B cell (primary cell): ENCODE measurements at regions not wholly inside any gene's neighbourhood (a gene's known extent, or its start where the extent isn't known, plus 50 kb on each side); places are given as distances from the start of the nearest gene placed in this dataset.

Experiments
- ATAC-seq: fragments of 200-7000 bp; cut with Tn5 transposase; one replicate; pipeline ENCODE4 v1.10.0; 2021; ENCODE audit warnings: low read depth, mild to moderate bottlenecking, moderate number of reproducible peaks, moderate library complexity
- CTCF ChIA-PET: fragments of 350-600 bp; sonication (Branson Sonifier 250); formaldehyde crosslinking; loops from one replicate; lab custom pipeline; 2021; ENCODE audit warnings: antibody characterized with exemption, inconsistent platforms; lab: Charles Lee
- POLR2A ChIA-PET: fragments of 350-600 bp; sonication (Branson Sonifier 250); formaldehyde crosslinking; loops from one replicate; lab custom pipeline; 2021; ENCODE audit warnings: antibody characterized with exemption; lab: Charles Lee
- DNase-seq: peaks from one replicate; pipeline ENCODE4 v3.0.0; 2013
- H2AFZ ChIP-seq: 2 replicates; pipeline ENCODE4 v1.6.1; 2012; ENCODE audit warnings: mild to moderate bottlenecking, low read depth, low read length; ENCODE audit not compliant: insufficient read depth, poor library complexity, severe bottlenecking
- H3K27ac ChIP-seq, 2 donors: 1 replicate in 1 of 2; 2 replicates in 1 of 2; pipeline ENCODE4 v1.5.1; 2012 to 2013; ENCODE audit warnings: low read length in 2 of 2, mild to moderate bottlenecking in 2 of 2, moderate library complexity in 1 of 2
- H3K27me3 ChIP-seq, 4 experiments: fragments of 200-600 bp in 1 of 4; sonication (generic) in 1 of 4; replicated peaks in 1 of 4; 1 replicate in 2 of 4; 2 replicates in 2 of 4; pipeline versions ENCODE4 v1.6.1 to v1.7.0; 2013 to 2016; ENCODE audit warnings: low read length in 3 of 4, mild to moderate bottlenecking in 2 of 4, mixed read lengths in 1 of 4, moderate library complexity in 1 of 4; ENCODE audit not compliant: insufficient read depth in 4 of 4, control insufficient read depth in 3 of 4; ENCODE audit errors: control extremely low read depth in 1 of 4
- H3K36me3 ChIP-seq, 2 experiments: replicated peaks in 1 of 2; 1 replicate in 1 of 2; 2 replicates in 1 of 2; pipeline versions ENCODE4 v1.6.1 to v1.7.1; 2013; ENCODE audit warnings: low read length in 1 of 2; ENCODE audit not compliant: insufficient read depth in 2 of 2, control insufficient read depth in 1 of 2; ENCODE audit errors: control extremely low read depth in 1 of 2, extremely low read depth in 1 of 2
- H3K4me1 ChIP-seq, 2 donors: fragments of 200-600 bp in 1 of 2; sonication (generic) in 1 of 2; 1 replicate in 1 of 2; 2 replicates in 1 of 2; pipeline versions ENCODE4 v1.5.1 to v1.6.1; 2013 to 2017; ENCODE audit warnings: low read length in 2 of 2; ENCODE audit not compliant: control insufficient read depth in 2 of 2, insufficient read depth in 2 of 2
- H3K4me2 ChIP-seq: replicated peaks from 2 replicates; pipeline ENCODE3; 2012; ENCODE audit warnings: mild to moderate bottlenecking, low read depth, low read length; ENCODE audit not compliant: poor library complexity, severe bottlenecking
- H3K4me3 ChIP-seq, 5 experiments: fragments of 200-600 bp in 1 of 5; sonication (generic) in 1 of 5; 1 replicate in 3 of 5; 2 replicates in 2 of 5; pipeline versions ENCODE4 v1.5.1 to v1.7.0; 2011 to 2016; ENCODE audit warnings: low read length in 4 of 5, mild to moderate bottlenecking in 4 of 5, low read depth in 2 of 5, control low read depth in 1 of 5, moderate library complexity in 1 of 5; ENCODE audit not compliant: insufficient read depth in 1 of 5; ENCODE audit errors: control extremely low read depth in 1 of 5, extremely low read depth in 1 of 5
- H3K79me2 ChIP-seq: fragments of 200-600 bp; sonication (generic); one replicate; pipeline ENCODE4 v1.6.0; 2016; ENCODE audit warnings: low read length; ENCODE audit not compliant: control insufficient read depth, insufficient read depth
- H3K9ac ChIP-seq: fragments of 200-600 bp; sonication (generic); 2 replicates; pipeline ENCODE4 v1.6.1; 2017; ENCODE audit warnings: mild to moderate bottlenecking, low read length, moderate library complexity
- H3K9me3 ChIP-seq, 3 donors: one replicate each; pipeline versions ENCODE4 v1.6.1 to v1.7.1; 2013; ENCODE audit warnings: low read length in 2 of 3; ENCODE audit not compliant: control insufficient read depth in 2 of 3, insufficient read depth in 1 of 3; ENCODE audit errors: control extremely low read depth in 1 of 3
- H4K20me1 ChIP-seq: 2 replicates; pipeline ENCODE4 v1.6.0; 2012; ENCODE audit warnings: mild to moderate bottlenecking, low read length; ENCODE audit not compliant: insufficient read depth, control insufficient read depth, poor library complexity, severe bottlenecking
- H3K27ac Mint-ChIP-seq: one replicate; pipeline ENCODE4 v1.8.0; 2021; ENCODE audit warnings: mixed read lengths
- H3K27me3 Mint-ChIP-seq: one replicate; pipeline ENCODE4 v1.8.0; 2021; ENCODE audit warnings: mixed read lengths
- H3K4me1 Mint-ChIP-seq: one replicate; pipeline ENCODE4 v1.8.0; 2021; ENCODE audit warnings: mixed read lengths
- H3K4me3 Mint-ChIP-seq: one replicate; pipeline ENCODE4 v1.8.0; 2021; ENCODE audit warnings: mixed read lengths
- H3K9me3 Mint-ChIP-seq: one replicate; pipeline ENCODE4 v1.8.0; 2022; ENCODE audit warnings: mixed read lengths; ENCODE audit not compliant: insufficient read depth
- EZH2 ChIP-seq: IDR thresholded peaks from 2 replicates; pipeline ENCODE4 v1.6.1; 2012; ENCODE audit warnings: borderline replicate concordance, low read depth, mild to moderate bottlenecking, moderate library complexity, low read length; ENCODE audit not compliant: insufficient read depth, poor library complexity, severe bottlenecking
- WGBS: methylation state at CpG from one replicate; pipeline ENCODE4 v1.1.5; 2013; ENCODE audit warnings: missing lambda C conversion rate; ENCODE audit not compliant: insufficient coverage; 5-methylcytosine and 5-hydroxymethylcytosine counted together
- intact Hi-C: fragments of 100-400 bp; cut with micrococcal nuclease; formaldehyde crosslinking; loops from one replicate; pipeline ENCODE4 v1.10.0; 2022
- TF ChIP-seq, protein P1 (sequence below): fragments of 200-600 bp; IDR thresholded peaks from one replicate; pipeline ENCODE4 v1.8.0; 2022; ENCODE audit warnings: antibody characterized with exemption, mild to moderate bottlenecking

DNA sequence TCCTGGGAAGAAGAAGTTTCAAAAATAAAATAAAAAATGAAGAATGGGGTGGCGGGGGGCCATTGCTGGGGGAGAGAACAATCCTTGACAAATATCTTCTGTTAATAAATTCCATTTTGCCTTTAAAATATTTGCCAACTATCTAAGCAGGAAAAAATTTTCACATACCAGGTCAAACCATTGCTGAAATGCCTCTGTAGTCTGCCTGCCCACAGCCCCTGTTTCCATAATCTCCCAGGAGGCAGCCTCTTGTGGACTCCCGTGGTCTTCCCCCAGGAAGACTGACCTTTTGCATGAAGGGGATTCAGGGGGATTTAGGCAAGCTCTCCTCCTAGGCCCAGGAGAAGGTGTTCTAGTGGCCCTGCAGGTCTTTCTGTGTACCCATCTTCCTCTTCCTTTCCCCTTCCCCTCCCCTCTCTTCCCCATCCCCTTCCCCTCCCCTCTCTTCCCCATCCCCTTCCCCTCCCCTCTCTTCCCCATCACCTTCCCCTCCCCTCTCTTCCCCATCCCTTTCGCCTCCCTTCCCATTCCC, 61.0 kb downstream of the RPL37A start:
- no peaks in the 10 kb centered on the region for H3K36me3 ChIP-seq
- no CpG with 5 or more reads among the region's 3 CpGs for WGBS
- H3K27me3 ChIP-seq: peaks cover 0 to 5% (median 2%) of the 10 kb centered on the region in 4 experiments
- ATAC-seq (no peak), DNase-seq (no peak)
- H3K9ac ChIP-seq: no peak overlapping the region
- no peaks in the 10 kb centered on the region for H4K20me1 ChIP-seq
- H3K4me3 ChIP-seq: no peak overlapping the region
- Mint-ChIP-seq H3K27me3 (peaks cover 49% of the 10 kb centered on the region), H3K4me3 (no peak overlapping the region), H3K9me3 (no peaks in the 10 kb centered on the region), H3K4me1 (no peaks in the 10 kb centered on the region), H3K27ac (no peak overlapping the region)
- POLR2A ChIA-PET: no interaction called here
- intact Hi-C loops: no loop called here
- CTCF ChIA-PET: no interaction called here
- no peak overlapping the region for H3K27ac ChIP-seq
- no peak overlapping the region for H2AFZ ChIP-seq
- no peaks in the 10 kb centered on the region for H3K9me3 ChIP-seq
- no peak overlapping the region for H3K4me2 ChIP-seq
- no peaks in the 10 kb centered on the region for H3K4me1 ChIP-seq
- H3K79me2 ChIP-seq: no peaks in the 10 kb centered on the region
- TF ChIP-seq, protein P1, sequence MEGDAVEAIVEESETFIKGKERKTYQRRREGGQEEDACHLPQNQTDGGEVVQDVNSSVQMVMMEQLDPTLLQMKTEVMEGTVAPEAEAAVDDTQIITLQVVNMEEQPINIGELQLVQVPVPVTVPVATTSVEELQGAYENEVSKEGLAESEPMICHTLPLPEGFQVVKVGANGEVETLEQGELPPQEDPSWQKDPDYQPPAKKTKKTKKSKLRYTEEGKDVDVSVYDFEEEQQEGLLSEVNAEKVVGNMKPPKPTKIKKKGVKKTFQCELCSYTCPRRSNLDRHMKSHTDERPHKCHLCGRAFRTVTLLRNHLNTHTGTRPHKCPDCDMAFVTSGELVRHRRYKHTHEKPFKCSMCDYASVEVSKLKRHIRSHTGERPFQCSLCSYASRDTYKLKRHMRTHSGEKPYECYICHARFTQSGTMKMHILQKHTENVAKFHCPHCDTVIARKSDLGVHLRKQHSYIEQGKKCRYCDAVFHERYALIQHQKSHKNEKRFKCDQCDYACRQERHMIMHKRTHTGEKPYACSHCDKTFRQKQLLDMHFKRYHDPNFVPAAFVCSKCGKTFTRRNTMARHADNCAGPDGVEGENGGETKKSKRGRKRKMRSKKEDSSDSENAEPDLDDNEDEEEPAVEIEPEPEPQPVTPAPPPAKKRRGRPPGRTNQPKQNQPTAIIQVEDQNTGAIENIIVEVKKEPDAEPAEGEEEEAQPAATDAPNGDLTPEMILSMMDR: no peak
- no peak for TF ChIP-seq EZH2

DNA sequence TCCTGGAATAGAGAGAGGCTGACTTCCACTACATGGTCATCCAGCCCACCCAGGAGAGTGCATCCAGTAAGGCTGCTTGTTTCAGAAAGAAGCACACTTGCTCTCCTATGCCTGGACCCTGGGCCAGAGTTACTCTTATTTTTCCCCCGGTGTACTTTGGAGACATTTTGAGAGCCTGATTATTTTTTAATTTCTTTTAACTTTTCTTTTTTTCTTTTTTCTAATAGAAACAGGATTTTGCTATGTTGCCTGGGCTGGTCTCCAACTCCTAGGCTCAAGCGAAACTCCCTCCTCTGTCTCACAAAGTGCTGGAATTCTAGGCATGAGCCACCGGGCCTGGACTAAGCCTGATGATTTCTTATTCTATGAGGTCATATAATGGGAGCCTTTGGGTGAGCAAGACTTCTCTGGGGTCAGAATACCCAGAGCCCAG, 62.2 kb downstream of the RPL37A start:
- TF ChIP-seq, protein P1: no peak
- no peak for TF ChIP-seq EZH2

More for the DNA sequence above, 62.2 kb downstream of the RPL37A start:
- intact Hi-C loops: no loop called here
- no CpG with 5 or more reads among the region's 3 CpGs for WGBS
- no peaks in the 10 kb centered on the region for H3K36me3 ChIP-seq
- H3K4me1 ChIP-seq: no peaks in the 10 kb centered on the region
- H3K4me3 Mint-ChIP-seq: no peak overlapping the region
- H3K27ac ChIP-seq: no peak overlapping the region
- POLR2A ChIA-PET: no interaction called here
- H3K9ac ChIP-seq: no peak overlapping the region
- H3K9me3 ChIP-seq: no peaks in the 10 kb centered on the region
- no peaks in the 10 kb centered on the region for H3K79me2 ChIP-seq
- CTCF ChIA-PET: no interaction called here
- H3K27me3 Mint-ChIP-seq: peaks cover 52% of the 10 kb centered on the region
- H3K27me3 ChIP-seq: peaks cover 0 to 4% (median 3%) of the 10 kb centered on the region in 4 experiments
- no peak for ATAC-seq
- no peak overlapping the region for H2AFZ ChIP-seq
- no peak overlapping the region for H3K27ac Mint-ChIP-seq
- no peaks in the 10 kb centered on the region for H4K20me1 ChIP-seq
- DNase-seq: no peak
- H3K4me1 Mint-ChIP-seq: no peaks in the 10 kb centered on the region
- no peak overlapping the region for H3K4me2 ChIP-seq
- H3K4me3 ChIP-seq: no peak overlapping the region
- no peaks in the 10 kb centered on the region for H3K9me3 Mint-ChIP-seq
